Skeletal muscle satellite cell (primary cell): ENCODE measurements at regions not wholly inside any gene's neighbourhood (a gene's known extent, or its start where the extent isn't known, plus 50 kb on each side); places are given as distances from the start of the nearest gene placed in this dataset.

Experiments used
- H3K27me3 ChIP-seq: 2 replicates; pipeline ENCODE4 v1.7.0; 2013; ENCODE audit warnings: low read length; ENCODE audit not compliant: control insufficient read depth, insufficient read depth
- H3K36me3 ChIP-seq: 2 replicates; pipeline ENCODE4 v1.7.0; 2013; ENCODE audit warnings: mild to moderate bottlenecking, control low read depth, low read length; ENCODE audit not compliant: insufficient read depth
- H3K4me1 ChIP-seq: 2 replicates; pipeline ENCODE4 v1.7.0; 2013; ENCODE audit warnings: low read length; ENCODE audit not compliant: control insufficient read depth, insufficient read depth
- H3K4me2 ChIP-seq: 2 replicates; pipeline ENCODE4 v1.7.0; 2013; ENCODE audit warnings: mild to moderate bottlenecking, low read length
- H3K4me3 ChIP-seq: 2 replicates; pipeline ENCODE4 v1.7.0; 2013; ENCODE audit warnings: low read length
- H3K9ac ChIP-seq: 2 replicates; pipeline ENCODE4 v1.7.0; 2013; ENCODE audit warnings: mild to moderate bottlenecking, low read depth, low read length, moderate library complexity
- H3K9me3 ChIP-seq: replicated peaks from 2 replicates; pipeline ENCODE4 v1.7.0; 2013; ENCODE audit warnings: mild to moderate bottlenecking, control low read depth, low read length

- Histone ChIP-seq H3K27me3 (no peaks in the 10 kb centered on the region), H3K9me3 (no peaks in the 10 kb centered on the region), H3K36me3 (no peaks in the 10 kb centered on the region), H3K4me2 (no peak overlapping the region), H3K9ac (no peak overlapping the region), H3K4me1 (no peaks in the 10 kb centered on the region), H3K4me3 (no peak overlapping the region)
These were observed 84.8 kb upstream of the WARS2 start for GRCh38 chr1:119225265-119225664.

GRCh38 chr1:119225831-119226230, 85.4 kb upstream of the WARS2 start:
- H3K4me2 ChIP-seq = no peak overlapping the region
- H3K27me3 ChIP-seq = no peaks in the 10 kb centered on the region
- H3K9ac ChIP-seq = no peak overlapping the region
- H3K4me1 ChIP-seq = no peaks in the 10 kb centered on the region
- no peak overlapping the region for H3K4me3 ChIP-seq
- H3K36me3 ChIP-seq = no peaks in the 10 kb centered on the region
- H3K9me3 ChIP-seq = no peaks in the 10 kb centered on the region

- Histone ChIP-seq H3K4me3 (no peak overlapping the region), H3K36me3 (no peaks in the 10 kb centered on the region), H3K9ac (no peak overlapping the region), H3K9me3 (no peaks in the 10 kb centered on the region), H3K4me1 (no peaks in the 10 kb centered on the region), H3K4me2 (no peak overlapping the region), H3K27me3 (no peaks in the 10 kb centered on the region)
These were observed 85.9 kb upstream of the WARS2 start for GRCh38 chr1:119226321-119226720.

- no peaks in the 10 kb centered on the region for H3K27me3 ChIP-seq
- no peak overlapping the region for H3K4me2 ChIP-seq
- no peaks in the 10 kb centered on the region for H3K9me3 ChIP-seq
- H3K9ac ChIP-seq = no peak overlapping the region
- H3K36me3 ChIP-seq = no peaks in the 10 kb centered on the region
- H3K4me1 ChIP-seq = no peaks in the 10 kb centered on the region
- H3K4me3 ChIP-seq = no peak overlapping the region
These were observed 86.5 kb upstream of the WARS2 start for GRCh38 chr1:119226913-119227312.

GRCh38 chr1:119227456-119227855, 87.0 kb upstream of the WARS2 start:
- H3K36me3 ChIP-seq = no peaks in the 10 kb centered on the region
- H3K4me2 ChIP-seq = no peak overlapping the region
- H3K4me1 ChIP-seq = no peaks in the 10 kb centered on the region
- no peaks in the 10 kb centered on the region for H3K9me3 ChIP-seq
- no peak overlapping the region for H3K4me3 ChIP-seq
- H3K9ac ChIP-seq = no peak overlapping the region
- H3K27me3 ChIP-seq = no peaks in the 10 kb centered on the region

- no peak overlapping the region for H3K9ac ChIP-seq
- H3K4me3 ChIP-seq = no peak overlapping the region
- no peaks in the 10 kb centered on the region for H3K27me3 ChIP-seq
These were observed 88.1 kb upstream of the WARS2 start for GRCh38 chr1:119228335-119229080.

GRCh38 chr1:119235120-119235519, 94.7 kb upstream of the WARS2 start:
- H3K9ac ChIP-seq = no peak overlapping the region
- H3K4me2 ChIP-seq = no peak overlapping the region
- no peaks in the 10 kb centered on the region for H3K4me1 ChIP-seq
- no peaks in the 10 kb centered on the region for H3K36me3 ChIP-seq
- H3K4me3 ChIP-seq = no peak overlapping the region
- no peaks in the 10 kb centered on the region for H3K27me3 ChIP-seq
- no peaks in the 10 kb centered on the region for H3K9me3 ChIP-seq

More at GRCh38 chr1:119228335-119229080, 88.1 kb upstream of the WARS2 start:
- no peaks in the 10 kb centered on the region for H3K9me3 ChIP-seq
- H3K4me1 ChIP-seq = no peaks in the 10 kb centered on the region
- no peak overlapping the region for H3K4me2 ChIP-seq
- no peaks in the 10 kb centered on the region for H3K36me3 ChIP-seq

- no peaks in the 10 kb centered on the region for H3K4me1 ChIP-seq
- no peaks in the 10 kb centered on the region for H3K36me3 ChIP-seq
- H3K4me3 ChIP-seq = no peak overlapping the region
These were observed 105.4 kb upstream of the WARS2 start for GRCh38 chr1:119245881-119246280.

GRCh38 chr1:119249283-119249682, 108.8 kb upstream of the WARS2 start:
- Histone ChIP-seq H3K36me3 (no peaks in the 10 kb centered on the region), H3K27me3 (no peaks in the 10 kb centered on the region), H3K4me3 (no peak overlapping the region), H3K9me3 (no peaks in the 10 kb centered on the region), H3K4me1 (peaks cover 5% of the 10 kb centered on the region), H3K9ac (no peak overlapping the region), H3K4me2 (no peak overlapping the region)

More at GRCh38 chr1:119245881-119246280, 105.4 kb upstream of the WARS2 start:
- Histone ChIP-seq H3K4me2 (no peak overlapping the region), H3K9ac (no peak overlapping the region), H3K27me3 (no peaks in the 10 kb centered on the region), H3K9me3 (no peaks in the 10 kb centered on the region)

- Histone ChIP-seq H3K36me3 (no peaks in the 10 kb centered on the region), H3K4me1 (peaks cover 7% of the 10 kb centered on the region), H3K4me2 (no peak overlapping the region), H3K9ac (no peak overlapping the region), H3K9me3 (no peaks in the 10 kb centered on the region), H3K4me3 (no peak overlapping the region), H3K27me3 (no peaks in the 10 kb centered on the region)
These were observed 109.8 kb upstream of the WARS2 start for GRCh38 chr1:119250299-119250698.

GRCh38 chr1:119251751-119252150, 111.3 kb upstream of the WARS2 start:
- Histone ChIP-seq H3K9me3 (no peaks in the 10 kb centered on the region), H3K4me3 (no peak overlapping the region), H3K4me2 (no peak overlapping the region), H3K4me1 (peaks cover 7% of the 10 kb centered on the region), H3K9ac (no peak overlapping the region), H3K36me3 (no peaks in the 10 kb centered on the region), H3K27me3 (no peaks in the 10 kb centered on the region)

GRCh38 chr1:119253366-119253765, 112.9 kb upstream of the WARS2 start:
- no peaks in the 10 kb centered on the region for H3K27me3 ChIP-seq
- H3K36me3 ChIP-seq = no peaks in the 10 kb centered on the region
- no peaks in the 10 kb centered on the region for H3K9me3 ChIP-seq
- H3K9ac ChIP-seq = no peak overlapping the region
- H3K4me3 ChIP-seq = no peak overlapping the region
- H3K4me2 ChIP-seq = no peak overlapping the region
- peaks cover 7% of the 10 kb centered on the region for H3K4me1 ChIP-seq
